ENCODE measurements at regions not wholly inside any gene's neighbourhood (a gene's known extent, or its start where the extent isn't known, plus 50 kb on each side); places are given as distances from the start of the nearest gene placed in this dataset.

DNA sequence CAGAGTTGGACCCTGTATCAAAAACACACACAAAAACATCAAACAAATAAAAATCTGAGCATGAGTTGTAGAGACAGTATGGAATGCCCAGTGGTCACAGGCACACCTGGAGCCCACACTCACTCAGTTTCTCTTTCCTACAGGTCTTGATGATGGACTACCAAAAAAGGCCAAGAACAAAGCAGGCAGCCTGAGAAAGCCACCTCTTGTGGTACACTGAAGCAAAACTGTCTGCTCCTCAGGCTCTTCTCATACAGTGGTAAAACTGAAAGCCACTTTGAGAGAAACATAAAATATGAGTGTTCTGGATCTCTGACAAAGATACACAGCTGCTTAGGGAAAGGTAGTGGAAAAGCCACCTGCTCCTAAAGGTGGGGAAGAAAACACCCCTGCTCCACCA is 1206.9 kb downstream of the FSTL5 start:
- no peaks in the 10 kb centered on the region for H3K9me3 ChIP-seq
- DNase-seq (ENCODE audit: low spot score) (no peak), ATAC-seq (ENCODE audit: insufficient number of reproducible peaks, low FRiP score, low read depth) (no peak)
- no peaks in the 10 kb centered on the region for H3K36me3 ChIP-seq
- H3K4me1 ChIP-seq (ENCODE audit: control insufficient read depth in 1 of 2, low read depth in 2 of 2), result no peaks in the 10 kb centered on the region
- no peak overlapping the region for H3K4me3 ChIP-seq
- TF ChIP-seq, protein P1, sequence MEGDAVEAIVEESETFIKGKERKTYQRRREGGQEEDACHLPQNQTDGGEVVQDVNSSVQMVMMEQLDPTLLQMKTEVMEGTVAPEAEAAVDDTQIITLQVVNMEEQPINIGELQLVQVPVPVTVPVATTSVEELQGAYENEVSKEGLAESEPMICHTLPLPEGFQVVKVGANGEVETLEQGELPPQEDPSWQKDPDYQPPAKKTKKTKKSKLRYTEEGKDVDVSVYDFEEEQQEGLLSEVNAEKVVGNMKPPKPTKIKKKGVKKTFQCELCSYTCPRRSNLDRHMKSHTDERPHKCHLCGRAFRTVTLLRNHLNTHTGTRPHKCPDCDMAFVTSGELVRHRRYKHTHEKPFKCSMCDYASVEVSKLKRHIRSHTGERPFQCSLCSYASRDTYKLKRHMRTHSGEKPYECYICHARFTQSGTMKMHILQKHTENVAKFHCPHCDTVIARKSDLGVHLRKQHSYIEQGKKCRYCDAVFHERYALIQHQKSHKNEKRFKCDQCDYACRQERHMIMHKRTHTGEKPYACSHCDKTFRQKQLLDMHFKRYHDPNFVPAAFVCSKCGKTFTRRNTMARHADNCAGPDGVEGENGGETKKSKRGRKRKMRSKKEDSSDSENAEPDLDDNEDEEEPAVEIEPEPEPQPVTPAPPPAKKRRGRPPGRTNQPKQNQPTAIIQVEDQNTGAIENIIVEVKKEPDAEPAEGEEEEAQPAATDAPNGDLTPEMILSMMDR (IDR thresholded peaks at IDR 0.05), result no peak
- no peaks in the 10 kb centered on the region for H3K27me3 ChIP-seq (replicated peaks; ENCODE audit: insufficient read depth)
- H3K27ac ChIP-seq, result no peak overlapping the region

GRCh38 chr4:160969925-160970324 is 1193.9 kb downstream of the FSTL5 start:
- no peaks in the 10 kb centered on the region for H3K36me3 ChIP-seq
- TF ChIP-seq, protein P1 (IDR thresholded peaks at IDR 0.05), result no peak
- H3K4me1 ChIP-seq (ENCODE audit: control insufficient read depth in 1 of 2, low read depth in 2 of 2), result no peaks in the 10 kb centered on the region
- H3K4me3 ChIP-seq, result no peak overlapping the region
- H3K27me3 ChIP-seq (replicated peaks; ENCODE audit: insufficient read depth), result no peaks in the 10 kb centered on the region
- no peak for ATAC-seq (ENCODE audit: insufficient number of reproducible peaks, low FRiP score, low read depth)
- H3K9me3 ChIP-seq, result no peaks in the 10 kb centered on the region
- no peak overlapping the region for H3K27ac ChIP-seq
- no peak for DNase-seq (ENCODE audit: low spot score)

DNA sequence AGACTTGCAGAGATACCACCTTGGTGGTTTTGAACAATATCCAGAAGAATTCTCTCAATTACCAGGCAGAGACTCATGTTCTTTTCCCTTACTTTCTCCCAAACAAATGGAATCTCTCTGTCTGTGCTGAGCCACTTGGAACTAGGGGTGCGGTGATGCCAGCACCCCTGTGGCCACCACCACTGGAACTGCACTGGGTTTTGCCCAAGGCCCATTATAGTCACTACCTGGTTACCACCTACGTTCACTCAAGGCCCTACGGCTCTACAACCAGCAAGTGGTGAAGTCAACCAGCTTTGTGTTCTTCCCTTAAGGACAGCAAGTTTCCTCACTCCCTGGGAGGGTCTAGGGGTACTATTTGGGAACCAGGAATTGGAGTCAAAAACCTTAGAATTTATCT is 1183.7 kb downstream of the FSTL5 start:
- Histone ChIP-seq H3K9me3 (no peaks in the 10 kb centered on the region), H3K36me3 (no peaks in the 10 kb centered on the region), H3K27ac (no peak overlapping the region), H3K27me3 (replicated peaks; ENCODE audit: insufficient read depth) (no peaks in the 10 kb centered on the region), H3K4me1 (ENCODE audit: control insufficient read depth in 1 of 2, low read depth in 2 of 2) (no peaks in the 10 kb centered on the region), H3K4me3 (no peak overlapping the region)
- no peak for DNase-seq (ENCODE audit: low spot score)
- no peak for ATAC-seq (ENCODE audit: insufficient number of reproducible peaks, low FRiP score, low read depth)
- TF ChIP-seq, protein P1 (IDR thresholded peaks at IDR 0.05), result no peak

DNA sequence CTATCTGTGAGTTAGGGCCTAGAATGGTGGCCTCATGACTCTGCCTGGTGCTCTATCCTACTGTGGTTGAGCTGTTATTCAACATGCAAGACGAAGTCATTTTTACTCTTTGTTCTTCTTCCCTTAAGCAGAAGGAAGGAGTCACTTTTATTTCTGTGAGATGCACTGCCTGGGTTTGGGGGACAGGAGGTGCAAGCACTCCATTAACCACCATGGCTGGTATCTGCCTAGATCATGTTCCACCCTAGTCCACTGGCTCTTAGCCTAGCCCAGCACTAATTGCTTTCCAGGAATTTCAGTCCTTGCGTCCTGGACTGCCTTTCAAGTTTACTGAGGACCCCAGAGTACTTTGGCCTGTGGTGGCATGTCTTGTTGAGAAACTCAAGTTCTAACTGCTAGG is 1182.7 kb downstream of the FSTL5 start:
- DNase-seq (ENCODE audit: low spot score) (no peak), ATAC-seq (ENCODE audit: insufficient number of reproducible peaks, low FRiP score, low read depth) (no peak)
- Histone ChIP-seq H3K4me3 (no peak overlapping the region), H3K9me3 (no peaks in the 10 kb centered on the region), H3K27me3 (replicated peaks; ENCODE audit: insufficient read depth) (no peaks in the 10 kb centered on the region), H3K36me3 (no peaks in the 10 kb centered on the region), H3K4me1 (ENCODE audit: control insufficient read depth in 1 of 2, low read depth in 2 of 2) (no peaks in the 10 kb centered on the region), H3K27ac (no peak overlapping the region)
- TF ChIP-seq, protein P1 (IDR thresholded peaks at IDR 0.05), result no peak

- Histone ChIP-seq H3K4me1 (ENCODE audit: control insufficient read depth in 1 of 2, low read depth in 2 of 2) (no peaks in the 10 kb centered on the region), H3K27me3 (replicated peaks; ENCODE audit: insufficient read depth) (no peaks in the 10 kb centered on the region), H3K9me3 (no peaks in the 10 kb centered on the region), H3K27ac (no peak overlapping the region), H3K4me3 (no peak overlapping the region), H3K36me3 (no peaks in the 10 kb centered on the region)
- TF ChIP-seq, protein P1 (IDR thresholded peaks at IDR 0.05), result no peak
- DNase-seq (ENCODE audit: low spot score) (no peak), ATAC-seq (ENCODE audit: insufficient number of reproducible peaks, low FRiP score, low read depth) (no peak)
Measured at GRCh38 chr4:160983035-160983434, 1180.8 kb downstream of the FSTL5 start.

Measured in thoracic aorta (tissue), 2 donors.